LHCN-M2 (cell line): ENCODE measurements at regions not wholly inside any gene's neighbourhood (a gene's known extent, or its start where the extent isn't known, plus 50 kb on each side); places are given as distances from the start of the nearest gene placed in this dataset.
"Not testable (repeated sequence)": the region's sequence is repeated elsewhere in the genome, so short reads cannot be mapped to it uniquely, and the experiment has no call there.

Source experiments
- DNase-seq: peaks from one replicate; pipeline ENCODE4 v3.0.0-alpha.2; 2012; ENCODE audit warnings: low read depth

DNA sequence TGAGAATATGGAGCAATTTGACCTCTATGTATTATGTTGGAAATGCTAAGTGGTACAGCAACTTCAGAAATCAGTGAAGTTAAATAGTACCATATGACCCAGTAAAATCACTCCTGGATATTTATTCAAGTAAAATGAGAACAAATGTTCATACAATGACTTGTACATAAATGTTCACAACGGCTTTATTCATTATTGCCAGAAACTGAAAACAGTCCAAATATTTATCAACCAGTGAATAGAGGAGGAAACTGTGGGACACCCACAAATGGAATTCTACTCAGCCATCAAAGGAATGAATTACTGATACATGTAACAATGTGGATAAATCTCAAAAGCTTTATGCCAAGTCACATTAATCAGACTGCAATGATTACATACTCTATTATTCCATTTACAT, 416.3 kb downstream of the AASDHPPT start:
- DNase-seq, result no peak

DNA sequence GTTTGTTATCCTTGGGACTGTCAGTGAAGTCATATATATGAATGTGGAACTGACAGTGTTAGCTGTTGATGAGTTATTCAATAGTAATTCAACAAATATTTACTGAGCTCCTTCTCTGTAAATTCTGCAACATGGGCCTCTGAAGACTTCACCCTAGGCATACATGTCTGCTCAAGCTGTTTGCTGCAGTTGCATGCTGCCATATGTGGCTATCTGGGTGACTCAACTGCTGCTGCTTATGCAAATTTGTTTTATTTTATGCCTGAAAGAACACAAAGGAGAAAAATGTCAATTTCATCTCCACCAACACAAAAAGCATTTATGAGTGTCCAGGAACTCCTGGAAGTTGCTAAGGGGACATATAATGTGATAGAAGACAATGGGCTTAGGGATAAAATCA, 417.6 kb downstream of the AASDHPPT start:
- peak; percentile 50 for DNase-seq

DNA sequence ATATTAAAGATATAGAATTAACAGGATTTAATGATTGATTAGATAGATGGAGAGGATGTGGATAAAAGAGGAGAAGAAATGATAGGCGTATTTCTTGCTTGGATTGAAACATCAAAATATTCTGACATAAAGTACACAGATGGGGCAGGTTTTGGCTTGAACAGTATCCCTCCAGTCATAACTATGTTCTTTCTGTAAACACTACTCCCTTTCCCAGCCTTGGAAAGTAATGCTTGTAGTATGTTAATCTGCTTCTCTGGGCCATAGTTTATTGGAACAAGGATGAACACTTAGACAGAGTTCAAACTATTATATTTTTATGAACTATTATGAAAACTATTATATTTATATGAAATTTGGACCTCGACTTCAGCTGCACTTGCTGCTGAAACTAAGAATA, 419.2 kb downstream of the AASDHPPT start:
- DNase-seq, result no peak

DNA sequence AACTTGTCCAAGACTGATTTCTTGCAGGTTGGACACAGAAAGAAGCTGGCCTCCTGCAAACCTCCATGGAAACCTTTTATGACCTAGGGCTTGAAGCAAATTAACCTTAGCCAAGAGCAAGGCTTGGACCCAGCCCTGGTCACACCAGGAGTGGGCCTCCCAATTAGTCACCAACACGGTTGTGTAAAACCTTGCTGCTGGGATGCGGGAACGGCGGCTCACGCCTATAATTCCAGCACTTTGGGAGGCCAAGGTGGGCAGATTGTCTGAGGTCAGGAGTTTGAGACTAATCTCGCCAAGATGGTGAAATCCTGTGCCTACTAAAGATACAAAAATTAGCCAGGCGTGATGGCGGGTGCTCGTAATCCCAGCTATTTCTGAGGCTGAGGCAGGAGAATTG, 419.9 kb downstream of the AASDHPPT start:
- DNase-seq, result no peak

DNA sequence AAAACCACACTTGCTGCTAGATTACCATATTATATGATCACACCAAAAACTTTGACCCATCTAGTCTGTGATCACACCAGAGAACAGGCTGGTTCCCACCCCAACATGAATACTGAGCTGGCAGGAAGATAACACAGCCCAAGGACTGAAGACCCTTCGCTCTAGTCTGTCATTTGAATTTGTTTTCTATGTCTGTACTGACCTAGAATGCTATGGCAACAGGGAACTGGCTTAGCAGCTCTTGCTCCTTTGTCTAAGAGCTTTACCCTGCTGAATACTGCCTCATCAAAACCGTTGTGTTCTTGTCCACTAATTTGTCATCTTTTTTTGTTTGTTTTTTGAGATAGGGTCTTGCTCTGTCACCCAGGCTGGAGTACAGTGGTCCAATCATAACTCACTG, 420.4 kb downstream of the AASDHPPT start:
- DNase-seq, result no peak

DNA sequence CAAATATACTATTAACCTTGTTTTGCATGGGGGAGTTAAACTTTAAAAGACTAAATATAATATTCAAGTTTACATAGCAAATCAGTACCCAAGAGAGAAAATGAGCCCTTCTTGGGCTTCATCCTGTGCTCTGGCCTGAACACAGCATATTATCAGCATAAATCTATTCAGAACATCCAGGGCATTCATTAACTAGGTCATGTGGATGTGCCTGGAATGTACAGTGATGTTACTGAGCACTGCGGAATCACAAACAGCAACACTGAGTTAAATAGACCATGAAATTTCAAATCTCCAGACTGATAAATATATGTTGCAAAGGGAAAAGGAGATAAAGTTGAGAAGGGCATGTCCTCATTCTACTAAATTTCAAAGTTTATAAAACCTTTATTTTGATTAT, 426.4 kb downstream of the AASDHPPT start:
- DNase-seq, result no peak

DNA sequence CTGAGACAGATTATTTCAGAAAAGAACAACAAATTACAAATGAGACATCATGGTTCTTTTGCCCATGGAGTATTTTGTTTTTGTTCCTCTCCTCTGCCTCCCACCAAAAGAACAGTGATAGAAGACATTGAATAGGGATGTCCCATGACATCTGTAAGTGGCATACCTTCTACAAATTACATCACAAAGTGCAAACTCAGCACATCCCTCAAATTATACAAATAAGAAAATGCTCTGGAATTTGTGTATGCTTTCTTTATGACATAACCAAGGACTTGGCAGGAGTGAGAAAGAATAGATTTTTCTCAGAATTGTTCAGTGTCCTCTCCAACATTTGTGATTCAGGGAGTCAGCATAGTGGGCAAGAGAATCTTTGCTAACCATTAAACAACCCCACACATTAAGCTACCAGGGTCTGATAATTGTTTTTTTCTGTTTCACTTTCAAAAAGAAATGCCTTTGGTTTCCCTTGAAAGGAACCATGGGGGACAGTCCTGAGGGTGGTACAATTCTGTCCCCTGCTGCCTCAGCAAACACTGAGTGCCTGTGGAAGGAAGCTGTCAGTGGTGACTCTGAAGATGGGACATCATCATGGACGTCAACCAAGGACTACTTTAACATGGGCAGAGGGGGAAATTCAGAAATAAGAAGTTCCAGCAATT, 430.3 kb downstream of the AASDHPPT start:
- DNase-seq, result no peak

DNA sequence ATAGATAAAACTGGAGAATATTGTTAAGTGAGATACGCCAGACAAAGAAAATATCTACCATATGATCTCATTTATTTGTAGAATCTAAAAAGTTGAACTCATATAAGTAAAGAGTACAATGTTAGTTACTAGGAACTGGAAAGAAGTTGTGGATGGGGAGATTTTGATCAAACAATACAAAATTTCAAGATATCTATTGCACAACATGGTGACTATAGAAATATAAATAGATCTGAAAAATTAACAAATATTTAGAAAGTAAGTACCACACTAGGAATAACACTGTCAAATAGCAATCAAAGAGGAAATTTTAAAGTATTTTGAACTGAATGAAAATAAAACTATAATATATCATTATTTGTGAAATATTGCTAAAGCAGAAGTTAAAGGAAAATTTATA, 437.2 kb downstream of the AASDHPPT start:
- DNase-seq, result no peak

DNA sequence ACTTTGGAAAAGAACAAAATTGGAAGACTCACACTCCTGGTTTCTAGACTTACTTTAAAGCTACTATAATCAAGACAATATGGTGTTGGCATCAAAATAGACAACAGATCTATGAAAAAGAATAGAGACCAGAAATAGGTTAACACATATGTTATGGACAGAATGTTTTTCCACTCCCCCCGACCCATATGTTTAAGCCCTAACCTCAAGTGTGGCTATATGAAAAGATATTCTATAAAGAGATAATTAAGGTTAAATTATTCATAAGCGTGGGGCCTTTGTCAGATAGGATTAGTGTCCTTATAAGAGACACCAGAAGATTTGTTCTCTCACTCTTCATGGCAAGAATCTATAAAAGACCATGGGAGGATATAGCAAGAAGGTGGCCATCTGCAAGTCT, 440.0 kb downstream of the AASDHPPT start:
- no peak for DNase-seq

DNA sequence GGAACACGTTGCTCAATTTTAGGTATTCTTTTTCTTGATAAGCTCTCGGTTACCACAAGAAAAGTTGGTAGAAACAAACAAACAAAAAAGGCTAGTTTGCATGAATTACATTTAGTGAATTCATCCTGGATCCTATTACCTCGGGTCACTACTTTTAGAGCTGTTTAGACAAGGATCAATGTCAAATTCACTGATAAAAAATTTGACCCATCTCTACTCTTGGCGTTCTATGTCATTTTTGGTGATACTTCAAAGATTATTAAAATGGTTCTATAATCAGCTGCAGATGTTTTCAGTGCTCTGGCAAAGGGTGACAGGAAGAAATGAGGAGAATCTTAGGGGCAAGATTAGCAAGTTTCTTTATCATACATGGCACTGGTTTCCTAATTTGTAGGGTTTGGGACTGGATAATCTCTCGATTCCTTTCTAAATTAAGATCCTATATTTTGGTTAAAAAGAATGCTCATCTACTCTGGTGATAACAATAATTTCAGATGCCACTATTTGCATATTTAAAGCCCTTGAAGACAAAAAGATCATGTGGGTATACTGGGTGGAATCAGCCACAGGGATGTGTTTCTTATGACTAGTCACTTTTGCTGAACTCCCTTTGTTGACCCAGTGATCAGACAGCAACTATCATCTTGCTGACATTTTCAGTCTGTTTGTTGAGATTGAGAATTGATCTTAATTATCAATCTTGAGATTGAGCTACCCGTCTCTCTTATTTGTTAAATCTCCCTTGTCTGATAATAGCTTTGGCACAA, 442.9 kb downstream of the AASDHPPT start:
- DNase-seq, result peak; percentile 40

DNA sequence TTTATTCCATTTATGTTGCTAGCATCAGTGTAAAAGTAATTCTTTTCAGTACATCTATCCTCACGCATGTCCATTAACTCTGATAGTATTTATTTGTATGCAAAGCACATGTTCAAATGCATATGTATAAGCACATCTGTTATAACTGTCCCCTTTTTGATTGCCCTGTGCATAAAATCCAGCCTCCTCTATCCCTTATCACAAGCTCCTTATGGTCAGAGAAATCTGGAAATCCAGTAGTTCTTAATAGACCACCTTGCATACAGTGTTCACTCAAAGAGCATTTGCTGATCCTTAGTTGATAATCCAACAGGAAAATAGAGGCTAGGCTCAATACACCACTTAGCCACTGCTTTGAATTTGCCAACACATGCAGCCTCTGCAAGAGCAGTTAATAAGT, 443.5 kb downstream of the AASDHPPT start:
- DNase-seq, result no peak

DNA sequence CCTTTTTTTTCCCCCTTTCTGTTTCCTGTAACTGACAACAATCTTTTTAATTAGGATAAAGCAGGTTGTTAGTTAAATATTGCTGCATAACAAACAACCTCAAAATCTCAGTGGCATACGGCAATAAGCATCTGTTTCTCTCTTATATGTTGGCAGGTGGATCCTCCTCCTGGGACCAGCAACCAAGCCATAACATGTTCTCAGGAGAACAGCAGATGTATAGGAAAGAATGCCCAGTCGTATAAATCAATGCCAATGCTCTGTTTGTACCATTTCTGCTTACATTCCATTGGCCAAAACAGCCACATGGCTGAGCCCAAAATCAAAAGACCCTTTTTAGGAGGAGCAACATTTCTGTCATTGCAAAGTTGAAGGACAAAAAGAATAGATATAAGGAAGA, 445.7 kb downstream of the AASDHPPT start:
- DNase-seq, result no peak

DNA sequence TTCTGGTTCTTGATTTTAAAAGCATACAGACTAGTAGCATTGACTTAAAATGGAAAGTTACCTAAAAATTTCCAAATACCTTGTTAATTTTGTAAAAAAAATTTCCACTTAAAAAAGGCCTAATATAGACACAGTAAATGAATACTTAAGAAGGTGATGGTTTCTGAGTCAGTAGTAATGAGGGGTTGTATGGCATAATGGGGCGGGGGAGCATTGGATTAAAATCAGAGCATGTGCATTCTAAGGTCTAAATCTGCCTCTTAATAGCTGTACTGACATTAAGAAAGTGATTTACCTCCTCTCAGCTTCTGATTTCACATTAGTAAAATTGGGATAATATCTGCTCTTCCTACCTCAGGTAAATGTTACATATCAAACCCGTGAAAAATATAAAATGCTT, 446.5 kb downstream of the AASDHPPT start:
- no peak for DNase-seq

DNA sequence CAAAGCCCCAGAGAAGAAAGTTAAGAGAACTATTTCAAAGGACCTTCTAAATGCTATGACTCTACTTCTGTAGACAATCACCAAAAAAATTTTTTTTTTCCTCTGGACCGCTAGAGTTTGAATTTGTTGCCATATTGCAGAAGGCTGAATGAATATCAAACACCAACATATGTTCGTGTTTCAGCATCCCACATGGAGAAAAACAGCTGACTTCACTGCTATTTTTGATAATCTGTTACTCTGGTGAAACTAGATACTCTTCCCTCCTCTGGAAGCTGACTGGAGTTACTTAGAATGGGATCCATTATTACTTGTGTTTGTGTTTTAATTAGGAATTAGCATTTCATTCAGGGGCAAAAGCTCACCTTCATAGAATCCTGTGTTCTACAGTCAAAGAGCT, 447.0 kb downstream of the AASDHPPT start:
- peak; percentile 15 for DNase-seq

DNA sequence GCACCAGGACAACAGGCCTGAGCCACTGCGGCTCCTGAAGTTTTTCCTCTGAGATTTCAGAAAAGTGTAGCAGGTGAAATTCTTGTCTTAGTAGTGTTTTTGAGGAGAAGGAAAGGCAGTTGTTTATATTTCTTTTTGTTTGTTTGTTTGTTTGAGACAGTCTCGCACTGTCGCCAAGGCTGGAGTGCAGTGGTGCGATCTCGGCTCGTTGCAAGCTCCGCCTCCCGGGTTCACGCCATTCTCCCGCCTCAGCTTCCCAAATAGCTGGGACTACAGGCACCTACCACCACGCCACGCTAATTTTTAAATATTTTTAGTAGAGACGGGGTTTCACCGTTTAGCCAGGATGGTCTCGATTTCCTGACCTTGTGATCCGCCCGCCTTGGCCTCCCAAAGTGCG, 454.2 kb downstream of the AASDHPPT start:
- not testable (repeated sequence) for DNase-seq

DNA sequence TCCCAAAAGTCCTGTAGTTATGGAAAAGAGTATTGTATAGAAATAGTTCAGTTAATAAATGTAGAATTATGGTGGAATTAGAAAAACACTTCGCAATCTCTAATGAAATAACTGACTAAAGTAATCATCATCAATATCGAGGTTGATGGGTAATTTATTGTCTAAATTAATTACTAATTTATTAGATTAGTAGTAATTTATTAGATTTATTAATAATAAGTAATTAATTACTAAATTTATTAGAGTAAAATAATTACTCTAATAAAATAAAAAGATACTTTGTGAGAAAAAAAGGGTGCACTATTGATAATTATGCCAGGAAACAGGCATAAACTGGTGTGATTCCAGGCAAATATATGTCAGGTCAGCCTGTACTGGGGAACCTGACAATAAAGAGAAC, 455.6 kb downstream of the AASDHPPT start:
- no peak for DNase-seq

DNA sequence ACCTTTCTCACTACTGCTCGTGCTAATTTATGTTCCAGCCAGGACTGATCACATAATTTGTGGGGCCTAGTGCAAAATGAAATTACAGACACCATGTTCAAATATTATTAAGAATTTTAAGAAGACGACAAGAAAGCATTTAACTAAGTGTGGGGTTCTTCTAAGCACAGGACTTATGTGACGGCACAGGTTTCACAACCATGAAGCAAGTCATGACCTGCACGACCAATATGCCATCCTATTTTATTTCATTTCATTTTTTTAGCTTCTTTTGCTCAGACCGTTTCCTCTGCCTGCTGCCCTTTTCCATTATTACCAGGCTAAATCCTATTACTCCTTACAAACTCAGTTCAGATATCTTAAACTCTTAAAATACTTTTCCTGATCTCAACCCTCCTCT, 462.5 kb downstream of the AASDHPPT start:
- no peak for DNase-seq

DNA sequence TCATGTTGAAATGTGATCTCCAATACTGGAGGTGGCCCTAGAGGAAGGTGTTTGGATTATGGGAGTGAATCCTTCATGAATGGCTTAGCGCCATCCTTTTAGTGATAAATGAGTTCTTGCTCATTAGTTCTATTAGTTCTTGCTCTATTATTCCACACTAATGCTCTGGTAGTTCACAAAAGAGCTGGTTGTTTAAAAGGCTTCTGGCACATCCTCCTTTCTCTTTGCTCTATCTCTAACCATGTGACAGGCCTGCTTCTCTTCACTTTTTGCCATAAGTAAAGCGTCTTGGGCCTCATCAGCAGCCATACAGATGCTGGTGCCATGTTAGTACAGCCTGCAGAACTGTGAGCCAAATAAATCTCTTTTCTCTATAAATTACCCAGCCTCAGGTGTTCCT, 469.9 kb downstream of the GUCY1A2 start:
- DNase-seq, result no peak

DNA sequence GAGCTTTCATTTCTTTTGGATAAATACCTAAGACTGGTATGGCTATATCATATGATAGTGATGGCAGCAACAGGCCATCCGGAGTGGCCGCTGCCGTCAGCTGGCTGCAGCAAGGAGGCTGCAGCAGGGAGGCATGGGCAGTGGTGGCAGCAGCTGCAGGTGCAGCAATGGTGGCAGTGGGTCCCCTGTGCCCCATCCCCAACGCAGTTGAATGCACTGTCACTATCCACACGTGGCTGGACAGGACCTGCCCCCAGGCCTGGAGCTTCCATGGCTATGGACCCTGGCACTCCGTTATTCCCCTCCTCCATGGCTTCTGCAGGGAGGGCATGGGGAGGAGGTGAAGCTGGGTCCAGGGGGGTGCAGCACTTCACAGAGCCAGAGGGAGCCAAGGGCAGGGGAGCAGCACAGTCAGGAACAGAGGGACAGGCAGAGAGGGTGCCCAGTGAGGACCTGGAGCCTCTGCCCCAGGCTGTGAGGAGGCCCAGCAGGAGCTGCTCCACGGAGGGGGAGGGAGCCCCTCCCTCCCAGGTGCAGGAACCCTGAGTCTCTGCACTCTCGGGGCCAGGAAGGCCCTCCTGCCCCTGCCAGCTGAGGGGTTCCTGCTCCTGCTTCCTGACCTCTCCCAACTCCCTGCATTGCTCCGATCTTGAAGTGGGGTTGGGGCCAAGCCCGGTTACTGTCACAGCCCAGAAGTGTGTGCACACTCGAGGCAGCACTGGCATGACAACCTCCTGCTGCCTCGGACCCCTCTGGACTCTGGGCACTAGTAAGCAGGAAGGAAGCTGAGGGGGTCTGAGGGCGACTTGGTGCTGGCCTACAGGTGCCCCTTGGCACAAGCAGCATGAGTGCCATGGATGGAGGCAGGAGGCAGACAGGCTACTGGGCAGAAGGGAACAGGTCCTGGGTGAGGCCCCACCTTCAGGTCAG, 466.3 kb downstream of the GUCY1A2 start:
- DNase-seq, result no peak

DNA sequence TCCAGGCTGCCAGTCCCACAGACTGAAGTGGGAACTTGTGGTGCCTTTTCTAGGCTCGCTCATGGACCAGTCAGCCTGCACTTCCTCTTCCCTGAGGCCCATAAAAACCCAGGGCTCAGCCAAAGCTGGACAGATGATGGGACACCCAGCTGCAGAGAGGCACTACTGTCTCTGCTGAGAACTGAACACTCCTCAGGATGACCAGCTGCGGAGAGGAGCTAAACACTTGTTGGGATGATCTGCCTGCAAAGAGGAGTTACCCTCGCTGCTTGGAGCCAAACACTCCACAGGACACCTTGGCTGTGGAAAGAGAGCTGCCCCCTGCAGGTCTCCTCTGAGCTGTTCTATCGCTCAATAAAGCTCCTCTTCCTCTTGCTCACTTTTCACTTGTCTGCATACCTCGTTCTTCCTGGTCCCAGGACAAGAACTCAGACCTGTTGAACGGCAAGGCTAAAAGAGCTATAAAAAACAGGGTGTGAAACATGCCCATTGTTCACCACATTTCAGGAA, 465.5 kb downstream of the GUCY1A2 start:
- DNase-seq, result no peak

DNA sequence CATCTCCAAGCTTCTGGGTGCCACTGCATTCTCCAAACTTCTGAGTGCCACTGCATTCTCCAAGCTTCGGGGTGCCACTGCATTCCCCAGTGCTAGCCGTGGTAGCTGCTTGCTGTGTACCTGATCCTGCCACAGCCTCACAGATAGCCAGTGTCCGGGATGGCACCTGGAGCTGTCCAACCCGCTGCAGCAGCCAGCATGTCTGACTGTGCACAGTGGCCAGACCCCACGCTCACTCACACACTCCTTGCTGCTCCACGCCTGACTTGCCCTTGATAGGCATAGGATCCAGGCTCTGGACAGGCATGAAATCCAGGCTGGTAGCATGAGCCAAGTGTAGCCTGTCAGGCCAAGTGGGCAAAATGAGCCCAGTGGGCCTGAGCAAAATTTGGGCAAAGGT, 465.0 kb downstream of the GUCY1A2 start:
- no peak for DNase-seq

DNA sequence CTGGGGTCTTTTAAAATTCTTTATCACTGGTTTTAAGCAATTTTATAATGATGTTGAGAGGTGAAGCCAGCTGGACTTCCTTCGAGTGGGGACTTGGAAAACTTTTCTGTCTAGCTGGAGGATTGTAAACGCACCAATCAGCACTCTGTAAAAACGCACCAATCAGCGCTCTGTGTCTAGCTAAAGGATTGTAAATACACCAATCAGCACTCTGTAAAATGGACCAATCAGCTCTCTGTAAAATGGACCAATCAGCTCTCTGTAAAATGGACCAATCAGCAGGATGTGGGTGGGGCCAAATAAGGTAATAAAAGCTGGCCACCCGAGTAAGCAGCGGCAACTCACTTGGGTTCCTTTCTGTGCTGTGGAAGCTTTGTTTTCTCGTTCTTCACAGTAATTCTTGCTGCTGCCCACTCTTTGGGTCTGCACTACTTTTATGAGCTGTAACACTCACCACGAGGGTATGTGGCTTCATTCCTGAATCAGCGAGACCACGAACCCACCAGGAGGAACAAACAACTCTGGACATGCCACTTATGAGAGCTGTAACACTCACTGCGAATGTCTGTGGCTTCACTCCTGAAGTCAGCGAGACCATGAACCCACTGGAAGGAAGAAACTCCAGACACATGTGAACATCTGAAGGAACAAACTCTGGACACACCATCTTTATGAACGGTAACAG, 462.6 kb downstream of the GUCY1A2 start:
- not testable (repeated sequence) for DNase-seq
